ENCODE measurements at regions not wholly inside any gene's neighbourhood (a gene's known extent, or its start where the extent isn't known, plus 50 kb on each side); places are given as distances from the start of the nearest gene placed in this dataset.
A peak's percentile ranks its signal among the peaks of the same experiment; 100 is the strongest.

DNA sequence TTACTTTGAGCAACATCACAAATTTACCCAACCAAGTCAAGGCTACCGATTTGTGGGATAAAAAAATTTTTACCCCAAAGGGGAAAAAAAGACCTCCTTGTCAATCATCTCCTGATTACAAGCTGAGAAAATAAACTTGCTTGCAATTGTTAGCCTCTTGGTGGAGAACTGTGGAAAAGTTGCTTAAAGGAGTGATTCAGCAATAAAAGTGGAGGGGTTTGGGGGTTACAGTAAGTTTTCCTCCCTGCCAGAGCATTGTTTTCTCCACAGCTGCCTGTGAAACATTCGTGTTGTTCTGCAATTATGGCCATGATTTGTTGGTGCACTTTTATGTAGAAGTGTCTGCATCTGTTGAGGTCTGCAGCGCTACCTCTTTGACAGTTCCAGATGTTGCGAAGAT lies 82.6 kb downstream of the EN1 start:
- intact Hi-C loops (cut with micrococcal nuclease; ENCODE audit: unreplicated experiment): no loop called here
- Histone ChIP-seq H3K9me3 (ENCODE audit: low read depth, low read length, poor library complexity, severe bottlenecking) (no peaks in the 10 kb centered on the region), H3K4me1 (ENCODE audit: insufficient read depth, low read length, poor library complexity, severe bottlenecking) (no peaks in the 10 kb centered on the region), H3K27me3 (replicated peaks; ENCODE audit: insufficient read depth, low read depth, low read length, poor library complexity) (peaks cover 29% of the 10 kb centered on the region), H3K27ac (ENCODE audit: low read depth, low read length, poor library complexity, severe bottlenecking) (no peak overlapping the region), H3K4me3 (ENCODE audit: low read depth, low read length, poor library complexity, severe bottlenecking) (no peak overlapping the region), H3K36me3 (ENCODE audit: insufficient read depth, low read length, poor library complexity, severe bottlenecking) (no peaks in the 10 kb centered on the region)
- ChIA-PET CTCF (no interaction called here), POLR2A (ENCODE audit: low non-redundant PET) (no interaction called here)
- no peak for DNase-seq (ENCODE audit: low spot score)
- BruUV-seq (replicated peaks): no TSS peak
- TF ChIP-seq EZH2 (IDR thresholded peaks at IDR 0.05; ENCODE audit: borderline replicate concordance, low read depth, low read length, poor library complexity, severe bottlenecking) (no peak), CTCF (conservative IDR thresholded peaks at IDR 0.05; ENCODE audit: low read depth, low read length) (no peak)

GRCh38 chr2:118763797-118764196 lies 83.7 kb downstream of the EN1 start:
- no peaks in the 10 kb centered on the region for H3K36me3 ChIP-seq (ENCODE audit: insufficient read depth, low read length, poor library complexity, severe bottlenecking)
- peak; percentile 34 for DNase-seq (ENCODE audit: low spot score)
- no peak overlapping the region for H3K27ac ChIP-seq (ENCODE audit: low read depth, low read length, poor library complexity, severe bottlenecking)
- POLR2A ChIA-PET (ENCODE audit: low non-redundant PET): no interaction called here
- TF ChIP-seq CTCF (conservative IDR thresholded peaks at IDR 0.05; ENCODE audit: low read depth, low read length): peak; percentile 51; the same call in 1 of the 2 replicates
- no peak for TF ChIP-seq EZH2 (IDR thresholded peaks at IDR 0.05; ENCODE audit: borderline replicate concordance, low read depth, low read length, poor library complexity, severe bottlenecking)
- peaks cover 29% of the 10 kb centered on the region for H3K27me3 ChIP-seq (replicated peaks; ENCODE audit: insufficient read depth, low read depth, low read length, poor library complexity)
- CTCF ChIA-PET: no interaction called here
- BruUV-seq (replicated peaks): no TSS peak
- H3K4me3 ChIP-seq (ENCODE audit: low read depth, low read length, poor library complexity, severe bottlenecking): no peak overlapping the region
- intact Hi-C loops (cut with micrococcal nuclease; ENCODE audit: unreplicated experiment): loop anchor here (1.0 kb wide), 1 partner anchor 92 kb away; no protein-coding TSS in a partner anchor
- H3K4me1 ChIP-seq (ENCODE audit: insufficient read depth, low read length, poor library complexity, severe bottlenecking): no peaks in the 10 kb centered on the region
- no peaks in the 10 kb centered on the region for H3K9me3 ChIP-seq (ENCODE audit: low read depth, low read length, poor library complexity, severe bottlenecking)

DNA sequence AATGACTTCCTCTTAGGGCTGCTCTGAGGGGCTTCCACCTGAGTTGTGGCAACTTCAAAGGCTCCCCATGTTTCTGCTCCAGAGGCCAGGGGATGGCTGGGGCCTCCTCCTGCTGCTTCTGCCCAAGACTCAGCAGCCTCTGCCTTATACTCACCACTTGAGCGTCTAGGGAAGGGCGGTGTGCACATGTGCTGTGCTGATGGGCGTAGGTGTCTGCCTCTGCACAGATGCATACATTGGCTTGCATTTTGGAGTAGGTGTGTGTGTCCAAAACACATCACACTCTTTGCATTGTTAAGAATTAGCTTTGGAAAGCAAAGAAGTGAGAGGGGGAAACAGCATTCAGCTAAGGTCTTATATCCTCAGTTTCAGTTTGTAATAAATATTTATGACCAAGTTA lies 85.2 kb downstream of the EN1 start:
- intact Hi-C loops (cut with micrococcal nuclease; ENCODE audit: unreplicated experiment): no loop called here
- ChIA-PET CTCF (no interaction called here), POLR2A (ENCODE audit: low non-redundant PET) (no interaction called here)
- TF ChIP-seq EZH2 (IDR thresholded peaks at IDR 0.05; ENCODE audit: borderline replicate concordance, low read depth, low read length, poor library complexity, severe bottlenecking) (no peak), CTCF (conservative IDR thresholded peaks at IDR 0.05; ENCODE audit: low read depth, low read length) (no peak)
- BruUV-seq (replicated peaks): no TSS peak
- Histone ChIP-seq H3K4me3 (ENCODE audit: low read depth, low read length, poor library complexity, severe bottlenecking) (no peak overlapping the region), H3K27ac (ENCODE audit: low read depth, low read length, poor library complexity, severe bottlenecking) (no peak overlapping the region), H3K36me3 (ENCODE audit: insufficient read depth, low read length, poor library complexity, severe bottlenecking) (no peaks in the 10 kb centered on the region), H3K4me1 (ENCODE audit: insufficient read depth, low read length, poor library complexity, severe bottlenecking) (no peaks in the 10 kb centered on the region), H3K9me3 (ENCODE audit: low read depth, low read length, poor library complexity, severe bottlenecking) (no peaks in the 10 kb centered on the region), H3K27me3 (replicated peaks; ENCODE audit: insufficient read depth, low read depth, low read length, poor library complexity) (peaks cover 29% of the 10 kb centered on the region)
- DNase-seq (ENCODE audit: low spot score): no peak

All from A673 (cell line).